A673 (cell line): ENCODE measurements at regions not wholly inside any gene's neighbourhood (a gene's known extent, or its start where the extent isn't known, plus 50 kb on each side); places are given as distances from the start of the nearest gene placed in this dataset.

ENCODE experiments used
- BruUV-seq: library from RNA; stranded (reverse); fragments of 400-500 nt; replicated peaks from 2 replicates; lab custom pipeline; 2021; lab: Mats Ljungman, UMichigan
- CTCF ChIA-PET: fragments of 300-600 bp; sonication (Branson Sonifier 250); formaldehyde crosslinking; loops from one replicate; lab custom pipeline; 2022; ENCODE audit warnings: antibody characterized with exemption; lab: Charles Lee
- POLR2A ChIA-PET: fragments of 300-600 bp; sonication (Branson Sonifier 250); formaldehyde crosslinking; loops from one replicate; lab custom pipeline; 2022; ENCODE audit warnings: antibody characterized with exemption; ENCODE audit not compliant: low non-redundant PET; lab: Charles Lee
- DNase-seq: peaks from one replicate; pipeline ENCODE4 v3.0.0-alpha.2; 2015; ENCODE audit warnings: low spot score
- H3K27ac ChIP-seq: fragments of 200-600 bp; sonication (generic); 2 replicates; pipeline ENCODE4 v1.5.1; 2016; ENCODE audit warnings: mixed run types, low read depth, mild to moderate bottlenecking, mixed read lengths, antibody characterized with exemption, low read length; ENCODE audit not compliant: poor library complexity, severe bottlenecking
- H3K27me3 ChIP-seq: fragments of 200-600 bp; sonication (generic); replicated peaks from 2 replicates; pipeline ENCODE4 v1.6.1; 2017; ENCODE audit warnings: mixed run types, low read depth, mild to moderate bottlenecking, mixed read lengths, antibody characterized with exemption, low read length; ENCODE audit not compliant: insufficient read depth, poor library complexity
- H3K36me3 ChIP-seq: fragments of 200-600 bp; sonication (generic); 2 replicates; pipeline ENCODE4 v1.6.1; 2016; ENCODE audit warnings: mixed run types, mild to moderate bottlenecking, mixed read lengths, antibody characterized with exemption, low read length; ENCODE audit not compliant: insufficient read depth, poor library complexity, severe bottlenecking
- H3K4me1 ChIP-seq: fragments of 200-600 bp; sonication (generic); 2 replicates; pipeline ENCODE4 v1.6.1; 2017; ENCODE audit warnings: mixed run types, mild to moderate bottlenecking, mixed read lengths, antibody characterized with exemption, low read length; ENCODE audit not compliant: insufficient read depth, poor library complexity, severe bottlenecking
- H3K4me3 ChIP-seq: fragments of 200-600 bp; sonication (generic); 2 replicates; pipeline ENCODE4 v1.5.1; 2016; ENCODE audit warnings: low read depth, mixed run types, mild to moderate bottlenecking, mixed read lengths, low read length; ENCODE audit not compliant: poor library complexity, severe bottlenecking
- H3K9me3 ChIP-seq: fragments of 200-600 bp; sonication (generic); 2 replicates; pipeline ENCODE4 v1.6.1; 2016; ENCODE audit warnings: mixed run types, low read depth, mild to moderate bottlenecking, mixed read lengths, antibody characterized with exemption, low read length; ENCODE audit not compliant: poor library complexity, severe bottlenecking
- CTCF ChIP-seq: fragments of 300-800, 200-600 bp; sonication (generic); conservative IDR thresholded peaks from 2 replicates; pipeline ENCODE4 v1.5.1; 2017; ENCODE audit warnings: low read depth, mild to moderate bottlenecking, antibody characterized with exemption, low read length, moderate library complexity, mixed read lengths
- EZH2 ChIP-seq: fragments of 200-600 bp; sonication (generic); IDR thresholded peaks from 2 replicates; pipeline ENCODE4 v1.6.1; 2017; ENCODE audit warnings: borderline replicate concordance, low read depth, mild to moderate bottlenecking, mixed read lengths, antibody characterized with exemption, low read length; ENCODE audit not compliant: poor library complexity, severe bottlenecking
- intact Hi-C: fragments of 100-400 bp; cut with micrococcal nuclease; formaldehyde crosslinking; loops from one replicate; pipeline ENCODE4 v1.10.0; 2022; ENCODE audit not compliant: unreplicated experiment

- CTCF ChIA-PET: no interaction called here
- intact Hi-C loops: no loop called here
- POLR2A ChIA-PET: no interaction called here
- no TSS peak for BruUV-seq
- DNase-seq: no peak
- no peaks in the 10 kb centered on the region for H3K27me3 ChIP-seq
- TF ChIP-seq EZH2: no peak
- no peak for TF ChIP-seq CTCF
- H3K4me3 ChIP-seq: no peak overlapping the region
- H3K9me3 ChIP-seq: no peaks in the 10 kb centered on the region
- no peak overlapping the region for H3K27ac ChIP-seq
- no peaks in the 10 kb centered on the region for H3K36me3 ChIP-seq
- peaks cover 8% of the 10 kb centered on the region for H3K4me1 ChIP-seq
These were observed 349.2 kb upstream of the HSF2 start for GRCh38 chr6:122050242-122050755.

- intact Hi-C loops: no loop called here
- H3K27me3 ChIP-seq: no peaks in the 10 kb centered on the region
- no peak for DNase-seq
- no peak overlapping the region for H3K27ac ChIP-seq
- TF ChIP-seq CTCF (no peak), EZH2 (no peak)
- BruUV-seq: no TSS peak
- ChIA-PET POLR2A (no interaction called here), CTCF (no interaction called here)
- no peak overlapping the region for H3K4me3 ChIP-seq
- no peaks in the 10 kb centered on the region for H3K9me3 ChIP-seq
- H3K4me1 ChIP-seq: peaks cover 8% of the 10 kb centered on the region
- no peaks in the 10 kb centered on the region for H3K36me3 ChIP-seq
These were observed 347.0 kb upstream of the HSF2 start for GRCh38 chr6:122052346-122052900.

GRCh38 chr6:122059918-122060317, 339.5 kb upstream of the HSF2 start:
- intact Hi-C loops: no loop called here
- no peaks in the 10 kb centered on the region for H3K36me3 ChIP-seq
- no peak for DNase-seq
- ChIA-PET CTCF (no interaction called here), POLR2A (no interaction called here)
- H3K9me3 ChIP-seq: no peaks in the 10 kb centered on the region
- H3K4me3 ChIP-seq: no peak overlapping the region
- BruUV-seq: no TSS peak
- no peak overlapping the region for H3K27ac ChIP-seq
- H3K27me3 ChIP-seq: no peaks in the 10 kb centered on the region
- TF ChIP-seq EZH2 (no peak), CTCF (no peak)
- H3K4me1 ChIP-seq: no peaks in the 10 kb centered on the region
